ENCODE measurements at regions not wholly inside any gene's neighbourhood (a gene's known extent, or its start where the extent isn't known, plus 50 kb on each side); places are given as distances from the start of the nearest gene placed in this dataset.

DNA sequence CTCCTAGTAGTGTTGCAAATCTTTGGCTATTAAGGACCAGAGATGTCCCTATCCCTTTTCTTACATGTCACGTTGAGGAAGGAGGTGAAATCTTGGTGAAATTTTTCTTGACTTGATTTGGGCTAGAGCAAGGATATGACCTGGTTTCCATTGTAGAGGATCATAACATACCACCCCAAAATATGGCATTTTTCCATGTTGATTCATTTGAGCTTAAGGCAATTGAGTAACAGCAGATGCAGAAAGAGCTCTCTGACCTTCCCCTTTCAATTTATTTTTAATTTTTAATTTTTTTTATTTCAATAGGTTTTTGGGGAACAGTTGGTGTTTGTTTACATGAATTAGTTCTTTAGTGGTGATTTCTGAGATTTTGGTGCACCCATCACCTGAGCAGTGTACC, 61.2 kb upstream of the MAP1B start:
- TF ChIP-seq, protein P1, sequence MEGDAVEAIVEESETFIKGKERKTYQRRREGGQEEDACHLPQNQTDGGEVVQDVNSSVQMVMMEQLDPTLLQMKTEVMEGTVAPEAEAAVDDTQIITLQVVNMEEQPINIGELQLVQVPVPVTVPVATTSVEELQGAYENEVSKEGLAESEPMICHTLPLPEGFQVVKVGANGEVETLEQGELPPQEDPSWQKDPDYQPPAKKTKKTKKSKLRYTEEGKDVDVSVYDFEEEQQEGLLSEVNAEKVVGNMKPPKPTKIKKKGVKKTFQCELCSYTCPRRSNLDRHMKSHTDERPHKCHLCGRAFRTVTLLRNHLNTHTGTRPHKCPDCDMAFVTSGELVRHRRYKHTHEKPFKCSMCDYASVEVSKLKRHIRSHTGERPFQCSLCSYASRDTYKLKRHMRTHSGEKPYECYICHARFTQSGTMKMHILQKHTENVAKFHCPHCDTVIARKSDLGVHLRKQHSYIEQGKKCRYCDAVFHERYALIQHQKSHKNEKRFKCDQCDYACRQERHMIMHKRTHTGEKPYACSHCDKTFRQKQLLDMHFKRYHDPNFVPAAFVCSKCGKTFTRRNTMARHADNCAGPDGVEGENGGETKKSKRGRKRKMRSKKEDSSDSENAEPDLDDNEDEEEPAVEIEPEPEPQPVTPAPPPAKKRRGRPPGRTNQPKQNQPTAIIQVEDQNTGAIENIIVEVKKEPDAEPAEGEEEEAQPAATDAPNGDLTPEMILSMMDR (IDR thresholded peaks at IDR 0.05): no peak
- Histone ChIP-seq H3K27ac (no peak overlapping the region), H3K4me3 (no peak overlapping the region), H3K27me3 (ENCODE audit: insufficient read depth in 3 of 3, low read length in 2 of 3) (no peaks in the 10 kb centered on the region), H3K9me3 (no peaks in the 10 kb centered on the region), H3K36me3 (ENCODE audit: insufficient read depth in 1 of 2, low read depth in 1 of 2) (no peaks in the 10 kb centered on the region), H3K4me1 (no peaks in the 10 kb centered on the region)
- 61 to 79% (median 74%) methylated on average over 1 of the region's 1 CpG for WGBS, 3 donors
- ATAC-seq: no peak
- no peak for DNase-seq
- intact Hi-C loops (cut with DNase I): no loop called here

DNA sequence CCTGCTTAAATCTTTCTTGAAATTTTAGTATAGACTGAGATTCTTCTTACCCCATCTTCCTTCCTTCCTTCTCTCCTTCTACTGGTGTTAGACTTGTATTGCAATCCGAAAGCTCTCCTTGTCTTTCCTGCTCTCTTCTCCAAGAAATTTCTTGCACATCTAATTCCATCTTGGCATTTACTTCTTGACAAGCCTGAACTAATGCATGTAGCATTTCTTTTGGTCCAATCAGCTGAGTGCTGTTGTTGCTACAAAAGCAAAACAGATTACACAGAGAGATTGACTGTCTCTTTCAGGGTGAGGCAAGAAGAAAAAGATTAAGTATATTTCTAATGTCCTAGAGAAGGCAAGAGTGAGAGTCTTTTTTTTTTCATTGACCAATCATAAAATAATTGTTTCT, 51.6 kb upstream of the MAP1B start:
- Histone ChIP-seq H3K4me3 (no peak overlapping the region), H3K27ac (no peak overlapping the region), H3K4me1 (no peaks in the 10 kb centered on the region), H3K9me3 (no peaks in the 10 kb centered on the region), H3K27me3 (ENCODE audit: insufficient read depth in 3 of 3, low read length in 2 of 3) (peaks cover 0 to 3% (median 0%) of the 10 kb centered on the region in 3 donors), H3K36me3 (ENCODE audit: insufficient read depth in 1 of 2, low read depth in 1 of 2) (no peaks in the 10 kb centered on the region)
- intact Hi-C loops (cut with DNase I): loop anchor here in 1 of 2 donors (10.0 kb wide), 1 partner anchor 61 kb away; no protein-coding TSS in a partner anchor
- DNase-seq (no peak), ATAC-seq (no peak)
- TF ChIP-seq, protein P1 (IDR thresholded peaks at IDR 0.05): no peak
- WGBS, 3 donors: 70 to 84% (median 78%) methylated on average over 1 of the region's 1 CpG
